H1 (cell line): ENCODE measurements at regions not wholly inside any gene's neighbourhood (a gene's known extent, or its start where the extent isn't known, plus 50 kb on each side); places are given as distances from the start of the nearest gene placed in this dataset.

ENCODE experiments used
- CTCF ChIA-PET: fragments of 300-600 bp; sonication (Branson Sonifier 250); formaldehyde crosslinking; loops from one replicate; lab custom pipeline; 2021; ENCODE audit not compliant: partially characterized antibody; lab: Charles Lee
- POLR2A ChIA-PET: fragments of 300-600 bp; sonication (Branson Sonifier 250); formaldehyde crosslinking; loops from one replicate; lab custom pipeline; 2021; ENCODE audit warnings: inconsistent platforms; ENCODE audit not compliant: partially characterized antibody; lab: Charles Lee
- DNase-seq, 2 experiments: peaks; one replicate each; pipeline versions ENCODE4 v3.0.0 to v3.0.0-alpha.2; 2010 to 2022; ENCODE audit warnings: low spot score in 2 of 2, low read depth in 1 of 2, mixed read lengths in 1 of 2
- FAIRE-seq: peaks from 2 replicates; lab custom pipeline; 2011; peaks lifted over from hg19 to GRCh38; lab: Jason Lieb, UNC
- H2AFZ ChIP-seq: 2 replicates; pipeline ENCODE4 v1.8.1; 2012; ENCODE audit warnings: low read length, inconsistent platforms
- H2AK5ac ChIP-seq: 2 replicates; pipeline ENCODE4 v1.6.1; 2013; ENCODE audit warnings: low read depth, low read length
- H2BK120ac ChIP-seq: replicated peaks from 2 replicates; pipeline ENCODE3; 2013; ENCODE audit warnings: low read depth, low read length, inconsistent platforms
- H2BK12ac ChIP-seq: 2 replicates; pipeline ENCODE4 v1.6.1; 2013; ENCODE audit warnings: low read depth, low read length
- H2BK15ac ChIP-seq: 2 replicates; pipeline ENCODE4 v1.6.1; 2013; ENCODE audit warnings: low read length
- H2BK20ac ChIP-seq: 2 replicates; pipeline ENCODE4 v1.6.1; 2013; ENCODE audit warnings: low read length
- H2BK5ac ChIP-seq: 2 replicates; pipeline ENCODE4 v1.6.1; 2013; ENCODE audit warnings: low read depth, low read length
- H3K14ac ChIP-seq: 2 replicates; pipeline ENCODE4 v1.6.1; 2013; ENCODE audit warnings: inconsistent platforms; ENCODE audit not compliant: insufficient read length
- H3K18ac ChIP-seq: 2 replicates; pipeline ENCODE4 v1.6.1; 2013; ENCODE audit warnings: low read length; ENCODE audit errors: extremely low read depth
- H3K23ac ChIP-seq: 2 replicates; pipeline ENCODE4 v1.6.1; 2013; ENCODE audit warnings: inconsistent platforms; ENCODE audit not compliant: insufficient read length
- H3K23me2 ChIP-seq: 2 replicates; pipeline ENCODE4 v1.6.1; 2013; ENCODE audit warnings: low read depth, low read length
- H3K27ac ChIP-seq: 2 replicates; pipeline ENCODE4 v1.6.1; 2011; ENCODE audit warnings: low read depth, low read length, inconsistent platforms
- H3K27me3 ChIP-seq, 4 experiments: replicated peaks in 1 of 4; 1 replicate in 1 of 4; 2 replicates in 3 of 4; pipeline versions ENCODE4 v1.6.1 to v1.8.1; 2011 to 2013; ENCODE audit warnings: low read length in 3 of 4, mild to moderate bottlenecking in 3 of 4, inconsistent platforms in 2 of 4, mixed read lengths in 2 of 4, moderate library complexity in 1 of 4; ENCODE audit not compliant: control insufficient read depth in 3 of 4, insufficient read depth in 3 of 4; ENCODE audit errors: extremely low read depth in 1 of 4
- H3K36me3 ChIP-seq, 4 experiments: 2 replicates each; pipeline versions ENCODE4 v1.6.1 to v1.8.1; 2011 to 2013; ENCODE audit warnings: mild to moderate bottlenecking in 4 of 4, low read length in 3 of 4, moderate library complexity in 2 of 4, control low read depth in 1 of 4, inconsistent platforms in 1 of 4; ENCODE audit not compliant: insufficient read depth in 4 of 4, control insufficient read depth in 2 of 4
- H3K4ac ChIP-seq: replicated peaks from 2 replicates; pipeline ENCODE3; 2013; ENCODE audit warnings: low read length, low read depth, mixed read lengths, inconsistent platforms; ENCODE audit not compliant: insufficient read length
- H3K4me1 ChIP-seq, 4 experiments: replicated peaks in 1 of 4; 1 replicate in 1 of 4; 2 replicates in 3 of 4; pipeline versions ENCODE4 v1.6.1 to v1.8.1; 2011 to 2013; ENCODE audit warnings: low read length in 3 of 4, inconsistent platforms in 2 of 4, mixed read lengths in 1 of 4; ENCODE audit not compliant: insufficient read depth in 4 of 4, control insufficient read depth in 3 of 4
- H3K4me2 ChIP-seq, 2 experiments: 2 replicates each; pipeline versions ENCODE4 v1.6.1 to v1.8.1; 2011 to 2013; ENCODE audit warnings: low read depth in 2 of 2, low read length in 2 of 2, control low read depth in 1 of 2, inconsistent platforms in 1 of 2, mild to moderate bottlenecking in 1 of 2; ENCODE audit not compliant: insufficient read depth in 1 of 2
- H3K4me3 ChIP-seq, 4 experiments: fragments of 200-600, 300-600 bp in 1 of 4; sonication (generic), shearing (Covaris generic), sonication (Bioruptor Twin) in 1 of 4; 2 replicates each; pipeline versions ENCODE4 v1.5.1 to v1.8.1; 2011 to 2016; ENCODE audit warnings: low read length in 4 of 4, low read depth in 3 of 4, control low read depth in 2 of 4, inconsistent platforms in 2 of 4, mild to moderate bottlenecking in 2 of 4, mixed read lengths in 1 of 4, moderate library complexity in 1 of 4; ENCODE audit not compliant: insufficient read depth in 2 of 4; ENCODE audit errors: extremely low read depth in 1 of 4
- H3K56ac ChIP-seq: replicated peaks from 2 replicates; pipeline ENCODE3; 2013; ENCODE audit warnings: low read depth, mild to moderate bottlenecking, mixed read lengths, low read length, inconsistent platforms; ENCODE audit not compliant: insufficient read length
- H3K79me1 ChIP-seq: 2 replicates; pipeline ENCODE4 v1.6.1; 2013; ENCODE audit warnings: low read depth, low read length, control low read depth
- H3K79me2 ChIP-seq, 2 experiments: 2 replicates each; pipeline versions ENCODE4 v1.6.1 to v1.8.1; 2012 to 2013; ENCODE audit warnings: low read length in 2 of 2, mild to moderate bottlenecking in 2 of 2, inconsistent platforms in 1 of 2; ENCODE audit not compliant: insufficient read depth in 2 of 2, control insufficient read depth in 1 of 2
- H3K9ac ChIP-seq, 4 experiments: replicated peaks in 1 of 4; 1 replicate in 1 of 4; 2 replicates in 3 of 4; pipeline versions ENCODE4 v1.6.1 to v1.8.1; 2011 to 2013; ENCODE audit warnings: low read depth in 3 of 4, low read length in 3 of 4, control low read depth in 2 of 4, mild to moderate bottlenecking in 2 of 4, moderate library complexity in 2 of 4, inconsistent platforms in 1 of 4; ENCODE audit errors: extremely low read depth in 1 of 4
- H3K9me3 ChIP-seq, 2 experiments: 2 replicates each; pipeline versions ENCODE4 v1.6.1 to v1.8.1; 2012 to 2013; ENCODE audit warnings: mild to moderate bottlenecking in 2 of 2, moderate library complexity in 2 of 2, control low read depth in 1 of 2, inconsistent platforms in 1 of 2, low read depth in 1 of 2, low read length in 1 of 2, mixed read lengths in 1 of 2; ENCODE audit not compliant: insufficient read depth in 2 of 2
- H4K20me1 ChIP-seq, 2 experiments: replicated peaks in 1 of 2; 2 replicates each; pipeline versions ENCODE3 to v1.8.1; 2011 to 2013; ENCODE audit warnings: inconsistent platforms in 2 of 2, low read length in 2 of 2, mild to moderate bottlenecking in 1 of 2; ENCODE audit not compliant: insufficient read depth in 2 of 2, control insufficient read depth in 1 of 2
- H4K5ac ChIP-seq: 2 replicates; pipeline ENCODE4 v1.6.1; 2013; ENCODE audit warnings: low read length, low read depth, mixed read lengths, inconsistent platforms; ENCODE audit not compliant: insufficient read length
- H4K8ac ChIP-seq: 2 replicates; pipeline ENCODE4 v1.8.0; 2013; ENCODE audit warnings: mild to moderate bottlenecking, moderate library complexity, low read length, inconsistent platforms; ENCODE audit not compliant: insufficient read depth; ENCODE audit errors: extremely low read depth
- H4K91ac ChIP-seq: replicated peaks from 2 replicates; pipeline ENCODE3; 2013; ENCODE audit warnings: low read length, mixed read lengths, inconsistent platforms; ENCODE audit not compliant: insufficient read length
- GTF2F1 ChIP-seq: IDR thresholded peaks from 2 replicates; pipeline ENCODE4 v1.6.1; 2012; ENCODE audit warnings: low read depth, low read length, improper control_type of control experiment, borderline replicate concordance
- JUND ChIP-seq: IDR thresholded peaks from 2 replicates; pipeline ENCODE4 v1.6.1; 2011; ENCODE audit warnings: mild to moderate bottlenecking, improper control_type of control experiment, low read length
- SP4 ChIP-seq: IDR thresholded peaks from 2 replicates; pipeline ENCODE4 v1.6.1; 2012; ENCODE audit warnings: low read length, inconsistent platforms
- USF2 ChIP-seq: IDR thresholded peaks from 2 replicates; pipeline ENCODE4 v1.6.1; 2011; ENCODE audit warnings: low read length, improper control_type of control experiment

GRCh38 chr1:185654952-185655314, 79.3 kb upstream of the HMCN1 start:
- no peak overlapping the region for H4K5ac ChIP-seq
- no peak overlapping the region for H2AFZ ChIP-seq
- H3K56ac ChIP-seq: no peak overlapping the region
- POLR2A ChIA-PET: no interaction called here
- H3K23ac ChIP-seq: no peak overlapping the region
- CTCF ChIA-PET: interaction anchor here (1.0 to 1.2 kb wide), 3 partner anchors 9 to 26 kb away, joined by 4 read pairs; no protein-coding TSS in a partner anchor
- DNase-seq (no peak), FAIRE-seq (no peak)
- H3K4ac ChIP-seq: no peak overlapping the region
- H3K36me3 ChIP-seq: no peaks in the 10 kb centered on the region
- H3K27me3 ChIP-seq: no peaks in the 10 kb centered on the region
- H2BK15ac ChIP-seq: no peak overlapping the region
- peaks cover 2 to 5% of the 10 kb centered on the region in 2 experiments; a peak in 1 of 4 replicates for H3K9me3 ChIP-seq
- no peak overlapping the region for H2AK5ac ChIP-seq
- H4K20me1 ChIP-seq: no peaks in the 10 kb centered on the region
- H4K91ac ChIP-seq: no peak overlapping the region
- no peak overlapping the region for H2BK12ac ChIP-seq
- H3K14ac ChIP-seq: no peak overlapping the region
- no peak overlapping the region for H2BK120ac ChIP-seq
- no peak overlapping the region for H3K27ac ChIP-seq
- no peak overlapping the region for H3K18ac ChIP-seq
- no peaks in the 10 kb centered on the region for H3K4me1 ChIP-seq
- no peaks in the 10 kb centered on the region for H3K79me1 ChIP-seq
- H3K23me2 ChIP-seq: no peaks in the 10 kb centered on the region; the same call in 1 of the 2 replicates
- H3K4me3 ChIP-seq: no peak overlapping the region
- no peak overlapping the region for H2BK20ac ChIP-seq
- no peak overlapping the region for H2BK5ac ChIP-seq
- H3K4me2 ChIP-seq: no peak overlapping the region
- H4K8ac ChIP-seq: no peak overlapping the region
- TF ChIP-seq USF2 (no peak), JUND (no peak), SP4 (no peak), GTF2F1 (no peak)
- no peak overlapping the region for H3K9ac ChIP-seq
- H3K79me2 ChIP-seq: no peaks in the 10 kb centered on the region
